GM19468 (cell line): ENCODE measurements at regions not wholly inside any gene's neighbourhood (a gene's known extent, or its start where the extent isn't known, plus 50 kb on each side); places are given as distances from the start of the nearest gene placed in this dataset.

Experiments used
- ATAC-seq: cut with Tn5 transposase; IDR thresholded peaks from one replicate; pipeline ENCODE4 v1.9.1; 2021; ENCODE audit warnings: mild to moderate bottlenecking, moderate library complexity, moderate number of reproducible peaks; ENCODE audit not compliant: unreplicated experiment; ENCODE audit errors: extremely low read depth

- no peak for ATAC-seq
Measured at GRCh38 chr1:55326496-55327243, 111.5 kb upstream of the USP24 start.

- ATAC-seq, result no peak
Measured at GRCh38 chr1:55323760-55324159, 108.6 kb upstream of the USP24 start.

GRCh38 chr1:55322842-55323241 lies 107.7 kb upstream of the USP24 start:
- no peak for ATAC-seq

- no peak for ATAC-seq
Measured at GRCh38 chr1:55321942-55322341, 106.8 kb upstream of the USP24 start.

GRCh38 chr1:55320891-55321290 lies 105.7 kb upstream of the USP24 start:
- no peak for ATAC-seq

GRCh38 chr1:55318116-55318817 lies 103.1 kb upstream of the USP24 start:
- ATAC-seq, result no peak

- no peak for ATAC-seq
Measured at GRCh38 chr1:55317673-55318072, 102.5 kb upstream of the USP24 start.

GRCh38 chr1:55316947-55317662 lies 101.9 kb upstream of the USP24 start:
- ATAC-seq, result no peak

GRCh38 chr1:55316502-55316901 lies 101.3 kb upstream of the USP24 start:
- ATAC-seq, result no peak

- no peak for ATAC-seq
Measured at GRCh38 chr1:55315552-55315951, 100.4 kb upstream of the USP24 start.

GRCh38 chr1:55314740-55315139 lies 99.6 kb upstream of the USP24 start:
- ATAC-seq, result no peak

GRCh38 chr1:55313903-55314302 lies 98.7 kb upstream of the USP24 start:
- no peak for ATAC-seq

GRCh38 chr1:55311979-55312378 lies 96.8 kb upstream of the USP24 start:
- no peak for ATAC-seq

GRCh38 chr1:55311057-55311641 lies 96.0 kb upstream of the USP24 start:
- no peak for ATAC-seq

GRCh38 chr1:55310505-55310971 lies 95.4 kb upstream of the USP24 start:
- no peak for ATAC-seq

GRCh38 chr1:55309786-55310504 lies 94.8 kb upstream of the USP24 start:
- no peak for ATAC-seq

- ATAC-seq, result no peak
Measured at GRCh38 chr1:55309053-55309452, 93.9 kb upstream of the USP24 start.

GRCh38 chr1:55305735-55306134 lies 90.6 kb upstream of the USP24 start:
- ATAC-seq, result no peak

- no peak for ATAC-seq
Measured at GRCh38 chr1:55304229-55304740, 89.1 kb upstream of the USP24 start.

- ATAC-seq, result no peak
Measured at GRCh38 chr1:55302972-55303371, 87.8 kb upstream of the USP24 start.
